Mucosa of rectum (tissue), 2 donors: ENCODE measurements at regions not wholly inside any gene's neighbourhood (a gene's known extent, or its start where the extent isn't known, plus 50 kb on each side); places are given as distances from the start of the nearest gene placed in this dataset.

Experiments
- H3K27ac ChIP-seq, 2 donors: one replicate each; pipeline ENCODE4 v1.7.0; 2013; ENCODE audit warnings: inconsistent platforms in 2 of 2, low read depth in 2 of 2, low read length in 2 of 2
- H3K27me3 ChIP-seq, 2 donors: one replicate each; pipeline ENCODE4 v1.7.0; 2013; ENCODE audit warnings: low read length in 2 of 2; ENCODE audit not compliant: control insufficient read depth in 2 of 2, insufficient read depth in 2 of 2
- H3K36me3 ChIP-seq, 2 donors: one replicate each; pipeline ENCODE4 v1.7.0; 2013; ENCODE audit warnings: low read length in 2 of 2; ENCODE audit not compliant: control insufficient read depth in 2 of 2, insufficient read depth in 2 of 2
- H3K4me1 ChIP-seq, 2 donors: one replicate each; pipeline ENCODE4 v1.7.0; 2013; ENCODE audit warnings: low read length in 2 of 2, mild to moderate bottlenecking in 1 of 2; ENCODE audit not compliant: control insufficient read depth in 2 of 2, insufficient read depth in 2 of 2
- H3K4me3 ChIP-seq, 2 donors: one replicate each; pipeline ENCODE4 v1.7.0; 2013; ENCODE audit warnings: low read length in 2 of 2
- H3K9ac ChIP-seq, 2 donors: one replicate each; pipeline ENCODE4 v1.7.0; 2013; ENCODE audit warnings: low read length in 2 of 2, low read depth in 1 of 2, mild to moderate bottlenecking in 1 of 2
- H3K9me3 ChIP-seq, 2 donors: one replicate each; pipeline ENCODE4 v1.7.0; 2013; ENCODE audit warnings: low read length in 2 of 2; ENCODE audit not compliant: control insufficient read depth in 2 of 2
- donor health status: healthy.
- donor health status: Normal muscosa, but diverticular disease.

DNA sequence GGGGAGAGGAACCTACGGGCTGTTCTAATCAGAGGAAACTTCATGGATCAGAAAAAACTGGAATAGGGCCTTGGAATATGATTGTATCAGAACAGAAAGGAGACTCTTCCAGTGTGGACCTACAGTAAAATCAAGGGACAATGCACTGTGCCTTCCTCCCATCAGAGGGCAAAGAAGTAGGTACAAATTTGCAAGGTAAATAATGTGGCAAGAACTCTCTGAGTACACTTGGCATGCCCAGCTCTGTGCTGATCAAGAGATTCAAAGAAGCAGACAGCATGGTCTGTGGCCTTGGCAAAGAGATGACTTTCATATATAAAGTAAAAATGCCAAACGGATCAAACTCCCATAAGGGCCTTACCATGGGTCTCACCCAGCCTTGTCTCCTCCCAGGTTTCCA is 242.6 kb upstream of the OSR1 start:
- no peaks in the 10 kb centered on the region for H3K9me3 ChIP-seq
- no peaks in the 10 kb centered on the region for H3K27me3 ChIP-seq
- no peaks in the 10 kb centered on the region for H3K4me1 ChIP-seq
- H3K9ac ChIP-seq = no peak overlapping the region
- no peak overlapping the region for H3K27ac ChIP-seq
- H3K36me3 ChIP-seq = no peaks in the 10 kb centered on the region
- H3K4me3 ChIP-seq = no peak overlapping the region

GRCh38 chr2:19600506-19600905 is 242.1 kb upstream of the OSR1 start:
- no peak overlapping the region for H3K27ac ChIP-seq
- no peak overlapping the region for H3K4me3 ChIP-seq
- H3K4me1 ChIP-seq = no peaks in the 10 kb centered on the region
- no peaks in the 10 kb centered on the region for H3K36me3 ChIP-seq
- H3K27me3 ChIP-seq = no peaks in the 10 kb centered on the region
- H3K9ac ChIP-seq = no peak overlapping the region
- H3K9me3 ChIP-seq = no peaks in the 10 kb centered on the region

DNA sequence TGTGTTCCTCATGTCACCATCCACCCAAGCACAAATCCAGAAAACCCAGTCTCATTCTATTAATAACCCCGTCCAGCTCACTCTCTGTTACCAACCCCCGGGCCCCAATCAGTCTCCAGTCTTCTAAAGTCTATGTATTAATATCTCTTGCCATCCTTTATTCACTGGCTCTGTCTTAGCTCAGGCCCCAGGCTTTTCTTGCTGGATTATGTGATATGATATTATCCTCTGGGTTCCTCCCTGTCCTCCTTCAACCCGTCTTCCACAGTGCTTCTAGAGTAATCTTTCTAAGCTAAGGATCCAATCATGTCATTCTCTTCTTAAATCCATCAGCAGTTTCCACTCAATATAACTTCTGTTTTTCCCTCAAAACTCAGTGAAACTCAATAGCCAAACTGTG is 240.5 kb upstream of the OSR1 start:
- Histone ChIP-seq H3K4me1 (no peaks in the 10 kb centered on the region), H3K36me3 (no peaks in the 10 kb centered on the region), H3K9ac (no peak overlapping the region), H3K27me3 (no peaks in the 10 kb centered on the region), H3K27ac (no peak overlapping the region), H3K9me3 (no peaks in the 10 kb centered on the region), H3K4me3 (no peak overlapping the region)

DNA sequence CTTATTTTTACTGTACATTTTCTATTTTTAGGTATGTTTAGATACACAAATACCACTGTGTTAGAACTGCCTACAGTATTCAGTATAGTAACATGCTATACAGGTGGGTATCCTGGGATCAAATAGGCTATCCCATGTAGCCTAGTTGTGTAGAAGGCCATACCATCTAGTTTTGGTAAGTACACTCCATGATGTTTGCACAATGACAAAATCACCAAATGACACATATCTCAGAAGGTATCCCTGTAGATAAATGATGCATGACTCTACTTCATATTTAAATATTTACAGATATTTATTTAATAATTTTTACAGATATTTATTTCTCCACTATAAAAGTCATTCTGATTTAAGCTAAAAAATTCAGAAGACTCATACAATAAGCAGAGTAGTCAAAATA is 233.8 kb upstream of the OSR1 start:
- Histone ChIP-seq H3K36me3 (no peaks in the 10 kb centered on the region), H3K27ac (no peak overlapping the region), H3K9ac (no peak overlapping the region), H3K4me3 (no peak overlapping the region), H3K9me3 (no peaks in the 10 kb centered on the region), H3K4me1 (no peaks in the 10 kb centered on the region), H3K27me3 (no peaks in the 10 kb centered on the region)

DNA sequence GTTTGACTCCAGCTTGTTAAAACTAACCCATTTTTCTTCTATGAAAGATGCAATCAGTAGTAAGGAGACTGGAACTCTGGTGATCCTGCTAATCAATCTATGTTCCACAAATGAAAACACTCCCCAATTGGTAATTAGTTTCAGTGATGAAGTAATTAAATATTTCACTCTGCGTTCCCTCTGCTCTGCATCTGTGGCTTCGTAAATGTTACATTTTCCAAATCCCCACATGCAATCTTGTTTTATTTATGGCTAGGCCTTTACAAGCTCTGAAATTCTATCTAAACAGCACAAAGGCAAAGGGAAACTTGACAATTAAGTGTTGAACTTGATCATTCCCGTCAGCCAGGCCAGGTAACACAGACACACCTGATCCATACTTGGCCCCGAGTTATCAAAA is 231.4 kb upstream of the OSR1 start:
- Histone ChIP-seq H3K4me1 (no peaks in the 10 kb centered on the region), H3K27ac (no peak overlapping the region), H3K27me3 (no peaks in the 10 kb centered on the region), H3K9me3 (no peaks in the 10 kb centered on the region), H3K36me3 (no peaks in the 10 kb centered on the region), H3K9ac (no peak overlapping the region), H3K4me3 (no peak overlapping the region)

GRCh38 chr2:19580830-19581229 is 222.4 kb upstream of the OSR1 start:
- Histone ChIP-seq H3K4me3 (no peak overlapping the region), H3K27me3 (no peaks in the 10 kb centered on the region), H3K4me1 (peaks cover 0 to 3% of the 10 kb centered on the region in 2 donors), H3K9ac (no peak overlapping the region), H3K36me3 (no peaks in the 10 kb centered on the region), H3K9me3 (no peaks in the 10 kb centered on the region), H3K27ac (no peak overlapping the region)

GRCh38 chr2:19580264-19580663 is 221.8 kb upstream of the OSR1 start:
- no peaks in the 10 kb centered on the region for H3K36me3 ChIP-seq
- no peak overlapping the region for H3K27ac ChIP-seq
- H3K9me3 ChIP-seq = no peaks in the 10 kb centered on the region
- no peak overlapping the region for H3K4me3 ChIP-seq
- no peak overlapping the region for H3K9ac ChIP-seq
- peaks cover 0 to 3% of the 10 kb centered on the region in 2 donors for H3K4me1 ChIP-seq
- no peaks in the 10 kb centered on the region for H3K27me3 ChIP-seq

GRCh38 chr2:19579461-19579860 is 221.0 kb upstream of the OSR1 start:
- Histone ChIP-seq H3K36me3 (no peaks in the 10 kb centered on the region), H3K27ac (no peak overlapping the region), H3K9ac (no peak overlapping the region), H3K9me3 (no peaks in the 10 kb centered on the region), H3K4me3 (no peak overlapping the region), H3K27me3 (no peaks in the 10 kb centered on the region), H3K4me1 (peaks cover 0 to 10% of the 10 kb centered on the region in 2 donors)

GRCh38 chr2:19577723-19578122 is 219.3 kb upstream of the OSR1 start:
- Histone ChIP-seq H3K27ac (no peak overlapping the region), H3K4me3 (no peak overlapping the region), H3K27me3 (no peaks in the 10 kb centered on the region), H3K36me3 (no peaks in the 10 kb centered on the region), H3K9me3 (no peaks in the 10 kb centered on the region), H3K9ac (no peak overlapping the region), H3K4me1 (peaks cover 0 to 14% of the 10 kb centered on the region in 2 donors)

- no peak overlapping the region for H3K27ac ChIP-seq
These were observed 218.0 kb upstream of the OSR1 start for GRCh38 chr2:19576411-19576810.

DNA sequence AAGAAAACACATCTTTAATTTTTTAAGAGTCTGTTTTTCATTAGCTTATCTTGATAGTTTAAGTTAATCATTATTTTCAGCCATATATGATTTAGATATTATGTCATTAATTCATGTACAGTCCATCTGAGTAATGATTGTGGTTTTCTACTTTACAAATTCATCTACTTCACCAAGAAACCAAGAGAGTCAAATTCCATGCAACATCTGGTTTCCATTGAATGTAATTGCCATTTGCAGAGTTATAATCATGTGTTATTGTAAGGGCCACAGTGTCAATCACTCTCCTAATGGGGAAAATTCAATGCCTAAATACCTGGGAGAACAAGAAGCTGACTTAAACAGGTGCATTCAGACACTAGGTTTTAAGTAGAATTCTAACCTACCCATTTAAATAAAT is 217.2 kb upstream of the OSR1 start:
- Histone ChIP-seq H3K4me3 (no peak overlapping the region), H3K27ac (no peak overlapping the region), H3K27me3 (no peaks in the 10 kb centered on the region), H3K9me3 (no peaks in the 10 kb centered on the region), H3K36me3 (no peaks in the 10 kb centered on the region), H3K9ac (no peak overlapping the region), H3K4me1 (peaks cover 0 to 14% of the 10 kb centered on the region in 2 donors)

More at GRCh38 chr2:19576411-19576810, 218.0 kb upstream of the OSR1 start:
- peaks cover 0 to 14% of the 10 kb centered on the region in 2 donors for H3K4me1 ChIP-seq
- H3K36me3 ChIP-seq = no peaks in the 10 kb centered on the region
- H3K9me3 ChIP-seq = no peaks in the 10 kb centered on the region
- H3K27me3 ChIP-seq = no peaks in the 10 kb centered on the region
- no peak overlapping the region for H3K4me3 ChIP-seq
- H3K9ac ChIP-seq = no peak overlapping the region
